ENCODE measurements at regions not wholly inside any gene's neighbourhood (a gene's known extent, or its start where the extent isn't known, plus 50 kb on each side); places are given as distances from the start of the nearest gene placed in this dataset.

DNA sequence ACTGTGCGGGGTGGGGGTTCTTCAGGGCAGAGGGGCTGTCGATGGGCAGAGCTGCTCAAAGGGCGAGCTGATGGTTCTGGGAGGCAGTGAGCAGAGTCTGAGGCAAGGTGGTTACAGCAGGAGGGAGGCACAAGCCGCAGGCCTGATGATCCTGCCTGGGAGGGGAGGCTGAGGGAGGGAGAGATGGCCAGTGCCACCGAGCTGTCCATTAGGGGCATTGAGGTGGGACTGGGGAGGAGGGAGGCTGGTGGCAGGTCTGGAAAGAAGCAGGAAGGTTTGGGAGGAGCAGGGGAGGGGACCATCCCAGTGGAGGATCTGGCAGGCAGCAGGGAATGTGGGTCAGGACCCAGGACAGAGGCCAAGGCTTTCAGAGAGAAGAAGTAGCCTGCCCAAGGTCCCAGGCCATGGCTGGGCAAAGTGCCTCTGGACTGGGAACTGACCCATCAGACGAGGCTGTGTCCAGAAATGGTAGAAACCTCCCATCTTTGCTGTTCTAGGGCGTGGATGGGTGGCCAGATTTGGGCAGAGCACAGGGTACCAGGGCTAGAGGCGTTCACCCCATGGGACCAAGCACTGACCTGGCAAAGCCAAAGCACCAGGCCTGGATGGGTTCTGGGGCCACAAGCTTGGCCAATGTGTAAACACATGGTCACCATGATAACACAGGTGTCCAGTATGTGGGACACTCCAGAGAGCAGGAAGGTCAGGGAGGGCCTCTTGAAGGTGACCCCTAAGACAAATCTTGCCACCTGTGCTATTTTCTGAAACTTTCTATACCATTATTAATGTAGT is 55.5 kb downstream of the INHBB start:
- TF ChIP-seq, protein P1, sequence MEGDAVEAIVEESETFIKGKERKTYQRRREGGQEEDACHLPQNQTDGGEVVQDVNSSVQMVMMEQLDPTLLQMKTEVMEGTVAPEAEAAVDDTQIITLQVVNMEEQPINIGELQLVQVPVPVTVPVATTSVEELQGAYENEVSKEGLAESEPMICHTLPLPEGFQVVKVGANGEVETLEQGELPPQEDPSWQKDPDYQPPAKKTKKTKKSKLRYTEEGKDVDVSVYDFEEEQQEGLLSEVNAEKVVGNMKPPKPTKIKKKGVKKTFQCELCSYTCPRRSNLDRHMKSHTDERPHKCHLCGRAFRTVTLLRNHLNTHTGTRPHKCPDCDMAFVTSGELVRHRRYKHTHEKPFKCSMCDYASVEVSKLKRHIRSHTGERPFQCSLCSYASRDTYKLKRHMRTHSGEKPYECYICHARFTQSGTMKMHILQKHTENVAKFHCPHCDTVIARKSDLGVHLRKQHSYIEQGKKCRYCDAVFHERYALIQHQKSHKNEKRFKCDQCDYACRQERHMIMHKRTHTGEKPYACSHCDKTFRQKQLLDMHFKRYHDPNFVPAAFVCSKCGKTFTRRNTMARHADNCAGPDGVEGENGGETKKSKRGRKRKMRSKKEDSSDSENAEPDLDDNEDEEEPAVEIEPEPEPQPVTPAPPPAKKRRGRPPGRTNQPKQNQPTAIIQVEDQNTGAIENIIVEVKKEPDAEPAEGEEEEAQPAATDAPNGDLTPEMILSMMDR (IDR thresholded peaks at IDR 0.05) = no peak
- no peak for TF ChIP-seq POLR2A (IDR thresholded peaks at IDR 0.05)
